ENCODE measurements at regions not wholly inside any gene's neighbourhood (a gene's known extent, or its start where the extent isn't known, plus 50 kb on each side); places are given as distances from the start of the nearest gene placed in this dataset.
"Not testable (repeated sequence)": the region's sequence is repeated elsewhere in the genome, so short reads cannot be mapped to it uniquely, and the experiment has no call there.

DNA sequence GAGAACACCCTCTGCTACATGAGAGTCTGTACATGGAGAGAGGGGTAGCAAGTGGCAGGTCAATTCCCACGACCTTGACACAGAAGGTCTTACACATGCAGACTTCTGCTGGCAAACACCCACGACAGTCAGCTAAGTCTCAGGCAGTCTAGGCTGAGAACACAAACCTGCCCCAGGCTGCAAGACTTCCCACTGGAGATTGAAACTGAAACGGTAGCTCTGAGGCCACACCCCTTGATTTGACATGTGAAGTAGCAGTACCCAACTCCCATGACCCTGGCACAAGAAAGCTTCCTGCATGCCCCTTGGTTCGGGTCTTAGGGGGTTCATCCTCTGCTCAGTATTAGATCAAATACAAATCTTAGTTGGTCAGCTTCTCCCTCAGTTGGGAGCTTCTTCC, 420.8 kb upstream of the NDN start:
- H3K27me3 ChIP-seq; DNase-seq (ENCODE audit: extremely low spot score); H3K27ac ChIP-seq (replicated peaks in 1 of 4); H3K4me1 ChIP-seq; H3K9me3 ChIP-seq; H3K36me3 ChIP-seq; intact Hi-C loops (cut with DNase I); H3K4me3 ChIP-seq: not testable (repeated sequence)
- 42% methylated on average over 4 of the region's 4 CpGs for WGBS

DNA sequence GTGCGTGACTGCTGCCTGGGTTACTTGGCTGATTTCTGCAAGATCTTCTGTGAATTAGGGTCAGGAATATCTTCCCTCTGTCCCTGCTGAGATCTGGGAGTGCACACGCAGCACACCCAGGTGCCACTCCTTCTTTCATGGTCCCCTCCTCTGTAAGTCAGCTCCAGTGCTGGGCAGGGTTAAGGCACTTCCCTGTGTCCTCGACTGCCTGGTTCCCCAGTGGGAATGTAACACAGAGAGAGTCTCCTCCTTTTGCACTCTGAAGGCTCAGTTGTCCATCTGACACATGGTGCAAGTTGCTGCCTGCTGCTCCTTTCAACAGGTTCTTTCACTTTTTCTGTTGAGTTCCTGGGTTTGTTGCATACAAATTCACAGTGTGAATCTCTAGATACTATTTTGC, 421.2 kb upstream of the NDN start:
- H3K4me3 ChIP-seq; DNase-seq (ENCODE audit: extremely low spot score); intact Hi-C loops (cut with DNase I): not testable (repeated sequence)

DNA sequence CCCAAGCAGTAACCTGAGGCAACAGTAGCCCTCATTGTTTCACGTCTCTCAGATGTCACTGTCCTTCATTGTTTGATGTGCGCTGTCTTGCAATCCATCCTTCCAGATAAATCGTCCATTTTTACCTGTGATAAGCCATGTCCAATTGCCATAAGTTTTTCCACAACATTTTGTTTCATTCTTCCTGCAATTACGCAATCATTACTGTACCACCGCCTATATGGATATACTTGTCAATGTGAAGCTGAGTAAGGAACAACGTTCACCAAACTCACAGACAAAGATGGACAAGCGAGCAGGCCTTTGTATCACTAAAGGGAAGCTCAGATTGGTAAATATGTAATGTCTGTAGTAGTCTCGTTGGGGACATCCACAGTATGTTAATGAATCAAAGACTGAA, 452.5 kb upstream of the NDN start:
- intact Hi-C loops (cut with DNase I); H3K9me3 ChIP-seq; H3K4me3 ChIP-seq; H3K27ac ChIP-seq (replicated peaks in 1 of 4); DNase-seq (ENCODE audit: extremely low spot score); H3K36me3 ChIP-seq; H3K4me1 ChIP-seq; H3K27me3 ChIP-seq: not testable (repeated sequence)
- 78% methylated on average over 8 of the region's 8 CpGs for WGBS

More for the DNA sequence above, 421.2 kb upstream of the NDN start:
- 72% methylated on average over 3 of the region's 3 CpGs for WGBS
- not testable (repeated sequence) for H3K36me3 ChIP-seq; H3K4me1 ChIP-seq; H3K27ac ChIP-seq (replicated peaks in 1 of 4); H3K9me3 ChIP-seq; H3K27me3 ChIP-seq

DNA sequence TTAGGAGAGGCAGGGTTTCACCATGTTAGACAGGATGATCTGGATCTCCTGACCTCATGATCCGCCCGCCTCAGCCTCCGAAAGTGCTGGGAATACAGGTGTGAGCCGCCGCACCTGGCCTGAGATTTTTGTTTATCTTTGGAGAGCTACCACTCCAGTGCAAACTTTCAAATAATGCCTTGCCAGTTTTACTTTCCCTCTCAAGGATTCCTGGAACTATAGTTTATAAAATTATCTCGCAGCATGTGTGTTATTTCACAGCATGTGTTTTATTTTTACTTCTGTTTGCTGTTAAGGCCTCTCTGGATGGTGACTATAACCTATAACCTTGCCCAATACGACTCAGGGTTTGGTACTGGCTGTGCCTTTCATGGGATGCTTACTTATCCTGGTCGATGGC, 458.0 kb upstream of the NDN start:
- H3K4me1 ChIP-seq; H3K27me3 ChIP-seq; DNase-seq (ENCODE audit: extremely low spot score); H3K9me3 ChIP-seq; H3K4me3 ChIP-seq; H3K27ac ChIP-seq (replicated peaks in 1 of 4); intact Hi-C loops (cut with DNase I); H3K36me3 ChIP-seq: not testable (repeated sequence)
- WGBS: 73% methylated on average over 8 of the region's 8 CpGs

DNA sequence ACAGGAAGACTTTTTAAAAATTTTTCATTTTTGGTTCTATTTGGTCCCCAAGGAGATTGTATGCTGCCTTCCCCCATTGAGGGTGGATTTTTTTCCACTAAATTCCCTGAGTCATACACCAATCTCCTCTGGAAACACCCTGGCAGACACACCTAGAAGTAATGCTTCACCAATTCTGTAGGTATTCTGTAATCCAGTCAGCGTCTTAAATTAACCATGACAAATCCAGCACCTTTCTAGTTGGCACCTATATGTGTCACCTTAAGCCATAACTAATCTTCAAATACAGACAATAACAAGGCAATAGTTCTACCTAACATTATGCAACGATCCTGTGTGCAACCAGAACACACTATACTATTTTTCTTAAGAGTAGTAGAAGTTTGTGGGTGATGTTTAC, 459.1 kb upstream of the NDN start:
- Histone ChIP-seq H3K4me3 (no peak overlapping the region), H3K27ac (replicated peaks in 1 of 4) (no peak overlapping the region), H3K9me3 (no peaks in the 10 kb centered on the region), H3K36me3 (no peaks in the 10 kb centered on the region), H3K27me3 (no peaks in the 10 kb centered on the region), H3K4me1 (no peaks in the 10 kb centered on the region)
- intact Hi-C loops (cut with DNase I): no loop called here
- TF ChIP-seq EP300 (IDR thresholded peaks at IDR 0.05) (no peak), POLR2AphosphoS5 (IDR thresholded peaks at IDR 0.05) (no peak), POLR2A (IDR thresholded peaks at IDR 0.05; ENCODE audit: low read depth) (no peak)
- TF ChIP-seq, protein P1, sequence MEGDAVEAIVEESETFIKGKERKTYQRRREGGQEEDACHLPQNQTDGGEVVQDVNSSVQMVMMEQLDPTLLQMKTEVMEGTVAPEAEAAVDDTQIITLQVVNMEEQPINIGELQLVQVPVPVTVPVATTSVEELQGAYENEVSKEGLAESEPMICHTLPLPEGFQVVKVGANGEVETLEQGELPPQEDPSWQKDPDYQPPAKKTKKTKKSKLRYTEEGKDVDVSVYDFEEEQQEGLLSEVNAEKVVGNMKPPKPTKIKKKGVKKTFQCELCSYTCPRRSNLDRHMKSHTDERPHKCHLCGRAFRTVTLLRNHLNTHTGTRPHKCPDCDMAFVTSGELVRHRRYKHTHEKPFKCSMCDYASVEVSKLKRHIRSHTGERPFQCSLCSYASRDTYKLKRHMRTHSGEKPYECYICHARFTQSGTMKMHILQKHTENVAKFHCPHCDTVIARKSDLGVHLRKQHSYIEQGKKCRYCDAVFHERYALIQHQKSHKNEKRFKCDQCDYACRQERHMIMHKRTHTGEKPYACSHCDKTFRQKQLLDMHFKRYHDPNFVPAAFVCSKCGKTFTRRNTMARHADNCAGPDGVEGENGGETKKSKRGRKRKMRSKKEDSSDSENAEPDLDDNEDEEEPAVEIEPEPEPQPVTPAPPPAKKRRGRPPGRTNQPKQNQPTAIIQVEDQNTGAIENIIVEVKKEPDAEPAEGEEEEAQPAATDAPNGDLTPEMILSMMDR (IDR thresholded peaks at IDR 0.05): no peak
- 73% methylated on average over 2 of the region's 2 CpGs for WGBS
- no peak for DNase-seq (ENCODE audit: extremely low spot score)

DNA sequence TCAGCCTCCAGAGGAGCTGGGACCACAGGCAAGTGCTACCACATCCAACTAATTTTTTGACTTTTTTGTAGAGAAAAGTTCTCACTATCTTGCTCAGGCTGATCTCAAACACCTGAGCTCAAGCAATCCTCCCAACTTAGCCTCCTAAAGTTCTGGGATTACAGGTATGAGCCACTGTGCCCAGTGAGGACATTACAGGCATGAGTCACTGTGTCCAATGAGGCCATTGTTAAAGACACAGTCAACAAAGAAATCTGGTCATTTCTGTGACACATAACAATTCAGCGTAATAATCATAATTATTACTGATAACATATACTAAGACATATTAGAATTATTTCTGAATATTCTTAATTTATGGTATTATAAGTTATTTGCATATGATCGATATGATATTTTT, 463.4 kb upstream of the NDN start:
- WGBS: 90% methylated on average over 2 of the region's 2 CpGs
- Histone ChIP-seq H3K36me3 (no peaks in the 10 kb centered on the region), H3K9me3 (no peaks in the 10 kb centered on the region), H3K27ac (replicated peaks in 1 of 4) (no peak overlapping the region), H3K4me3 (no peak overlapping the region), H3K27me3 (no peaks in the 10 kb centered on the region), H3K4me1 (no peaks in the 10 kb centered on the region)
- intact Hi-C loops (cut with DNase I): no loop called here
- TF ChIP-seq EP300 (IDR thresholded peaks at IDR 0.05) (no peak), POLR2A (IDR thresholded peaks at IDR 0.05; ENCODE audit: low read depth) (no peak), POLR2AphosphoS5 (IDR thresholded peaks at IDR 0.05) (no peak)
- TF ChIP-seq, protein P1 (IDR thresholded peaks at IDR 0.05): no peak
- DNase-seq (ENCODE audit: extremely low spot score): no peak

DNA sequence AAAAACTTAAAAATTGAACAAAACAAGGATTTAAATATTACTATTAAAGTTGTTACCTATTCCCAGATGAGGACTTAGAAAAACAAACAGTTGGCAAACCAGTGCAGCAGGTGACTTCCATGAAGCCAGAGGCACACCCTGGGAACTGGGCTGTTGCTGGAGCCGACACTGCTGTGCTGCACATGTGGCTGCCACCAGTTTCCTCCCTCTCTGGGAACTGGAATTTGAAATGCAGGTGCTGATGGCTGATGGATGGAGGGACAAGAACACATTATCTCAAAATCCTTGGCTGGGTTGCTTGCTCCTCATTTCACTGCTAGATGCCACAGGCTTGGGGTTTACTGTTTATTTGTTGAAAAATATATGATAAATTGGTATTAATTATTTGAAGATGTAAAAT, 471.2 kb upstream of the NDN start:
- DNase-seq (ENCODE audit: extremely low spot score); H3K27ac ChIP-seq (replicated peaks in 1 of 4); H3K4me1 ChIP-seq; H3K4me3 ChIP-seq; H3K27me3 ChIP-seq; H3K36me3 ChIP-seq; intact Hi-C loops (cut with DNase I); H3K9me3 ChIP-seq: not testable (repeated sequence)
- 63% methylated on average over 1 of the region's 1 CpG for WGBS

DNA sequence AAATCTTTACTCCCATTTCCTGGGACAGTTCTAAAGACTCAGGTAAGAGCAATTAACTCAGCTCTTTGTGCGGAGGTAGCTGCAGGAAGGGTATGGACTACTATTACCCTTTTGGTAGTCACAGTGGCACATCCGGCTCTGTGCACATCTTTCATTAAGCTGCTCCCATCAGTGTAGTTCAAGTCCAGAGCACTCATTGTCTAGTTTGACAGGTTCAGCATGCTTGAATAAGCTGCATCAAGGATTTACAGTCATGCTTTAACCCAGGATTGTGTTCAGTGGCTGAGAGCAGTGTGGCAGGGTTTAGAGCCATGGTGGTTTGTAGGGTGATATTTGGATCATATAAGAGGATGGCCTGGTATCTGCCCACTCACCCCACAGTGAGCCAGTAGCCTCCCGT, 478.4 kb upstream of the NDN start:
- H3K36me3 ChIP-seq; H3K27me3 ChIP-seq; H3K9me3 ChIP-seq; H3K4me1 ChIP-seq; H3K27ac ChIP-seq (replicated peaks in 1 of 4); H3K4me3 ChIP-seq; intact Hi-C loops (cut with DNase I); DNase-seq (ENCODE audit: extremely low spot score): not testable (repeated sequence)
- WGBS: 54% methylated on average over 2 of the region's 3 CpGs

DNA sequence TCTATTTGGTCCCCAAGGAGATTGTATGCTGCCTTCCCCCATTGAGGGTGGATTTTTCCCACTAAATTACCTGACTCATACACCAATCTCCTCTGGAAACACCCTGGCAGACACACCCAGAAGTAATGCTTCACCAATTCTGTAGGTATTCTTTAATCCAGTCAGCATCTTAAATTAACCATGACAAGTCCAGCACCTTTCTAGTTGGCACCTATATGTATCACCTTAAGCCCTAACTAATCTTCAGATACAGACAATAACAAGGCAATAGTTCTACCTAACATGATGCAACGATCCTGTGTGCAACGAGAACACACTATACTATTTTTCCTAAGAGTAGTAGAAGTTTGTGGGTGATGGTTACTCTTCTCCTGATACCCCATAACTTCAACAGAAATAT, 473.3 kb upstream of the NPAP1 start:
- H3K4me3 ChIP-seq; H3K9me3 ChIP-seq; H3K27me3 ChIP-seq; DNase-seq (ENCODE audit: extremely low spot score); H3K36me3 ChIP-seq; H3K4me1 ChIP-seq; intact Hi-C loops (cut with DNase I); H3K27ac ChIP-seq (replicated peaks in 1 of 4): not testable (repeated sequence)
- 66% methylated on average over 2 of the region's 2 CpGs for WGBS

DNA sequence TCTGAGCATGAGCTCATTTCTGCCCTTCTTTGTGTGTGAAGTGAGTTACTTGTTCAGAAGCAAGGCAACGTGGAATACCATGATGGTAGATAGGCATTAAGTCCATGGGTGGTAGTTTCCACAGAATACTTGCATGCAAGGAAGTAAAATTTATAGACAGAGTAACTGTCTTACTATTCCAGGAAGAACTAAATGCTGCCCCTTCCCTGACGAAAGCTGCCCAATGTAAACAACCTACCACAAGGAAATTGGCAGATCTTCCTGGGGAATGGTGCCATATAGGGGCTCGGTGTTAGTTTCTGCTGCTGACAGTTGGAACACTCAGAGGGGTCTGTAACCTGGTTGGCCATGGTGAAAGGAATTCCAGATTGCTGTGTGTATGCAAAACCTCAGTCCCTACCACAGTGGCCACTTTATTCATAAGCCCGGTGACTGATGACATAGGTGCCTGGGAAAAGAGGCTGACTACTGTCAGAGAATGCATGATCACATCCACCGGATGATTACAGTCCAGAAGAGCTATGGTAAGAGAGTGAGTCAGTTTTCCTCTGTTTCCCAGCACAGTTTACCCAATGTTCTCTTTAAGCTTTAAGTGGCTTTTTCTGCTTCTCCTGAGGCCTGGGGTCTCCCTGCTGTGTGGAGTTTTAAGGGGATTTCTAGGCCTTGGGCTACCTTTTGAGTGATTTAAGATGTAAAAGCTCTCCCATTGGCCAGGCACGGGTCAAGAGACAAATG, 463.7 kb upstream of the NPAP1 start:
- H3K36me3 ChIP-seq; intact Hi-C loops (cut with DNase I); H3K4me1 ChIP-seq; H3K27ac ChIP-seq (replicated peaks in 1 of 4); H3K4me3 ChIP-seq; H3K27me3 ChIP-seq; H3K9me3 ChIP-seq; DNase-seq (ENCODE audit: extremely low spot score): not testable (repeated sequence)
- 63% methylated on average over 6 of the region's 6 CpGs for WGBS

Data from esophagus muscularis mucosa (tissue), 4 donors.